ENCODE measurements at regions not wholly inside any gene's neighbourhood (a gene's known extent, or its start where the extent isn't known, plus 50 kb on each side); places are given as distances from the start of the nearest gene placed in this dataset.

DNA sequence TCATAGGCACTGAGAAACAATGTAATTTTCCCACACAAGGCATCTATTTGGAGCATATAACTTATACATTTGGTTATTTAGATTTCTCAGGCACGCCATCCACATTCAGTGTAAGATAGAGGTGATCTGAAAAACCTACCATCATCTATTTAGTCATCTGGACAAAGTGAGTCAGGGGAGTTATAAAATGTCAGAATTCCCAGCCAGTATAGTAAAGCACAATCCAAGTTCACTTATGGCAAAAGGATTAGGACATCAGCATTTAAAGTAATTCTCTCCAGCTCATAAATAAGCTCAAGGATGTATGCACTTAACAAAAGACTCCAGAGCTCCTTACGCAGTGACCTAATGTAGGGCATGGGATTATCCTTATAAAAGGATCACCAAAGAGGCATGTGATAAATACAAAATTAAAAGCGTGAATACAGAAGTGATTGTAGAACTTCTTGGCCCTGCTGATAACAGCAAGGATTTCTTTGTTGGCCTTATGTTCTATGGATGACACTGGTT is 65.3 kb upstream of the DCLK2 start:
- no peak for TF ChIP-seq CTCF (IDR thresholded peaks at IDR 0.05)
- no peak for TF ChIP-seq POLR2A (IDR thresholded peaks at IDR 0.05)
